IMR-90 (cell line): ENCODE measurements at regions not wholly inside any gene's neighbourhood (a gene's known extent, or its start where the extent isn't known, plus 50 kb on each side); places are given as distances from the start of the nearest gene placed in this dataset.

Experiments used
- BHLHE40 ChIP-seq: fragments of 150-350 bp; IDR thresholded peaks from 2 replicates; pipeline ENCODE4 v1.6.1; 2016; ENCODE audit warnings: mild to moderate bottlenecking, low read depth, low read length
- CEBPB ChIP-seq: IDR thresholded peaks from 2 replicates; pipeline ENCODE4 v1.6.1; 2012; ENCODE audit warnings: low read depth, low read length, improper control_type of control experiment
- CHD1 ChIP-seq: IDR thresholded peaks from 2 replicates; pipeline ENCODE4 v1.6.1; 2012; ENCODE audit warnings: low read depth, low read length, improper control_type of control experiment
- CTCF ChIP-seq: conservative IDR thresholded peaks from 2 replicates; pipeline ENCODE4 v1.5.1; 2012; ENCODE audit warnings: mild to moderate bottlenecking, low read depth, low read length, improper control_type of control experiment
- FOS ChIP-seq: fragments of 150-350 bp; IDR thresholded peaks from 2 replicates; pipeline ENCODE4 v1.6.1; 2016; ENCODE audit warnings: low read depth, low read length
- MAFK ChIP-seq: IDR thresholded peaks from 2 replicates; pipeline ENCODE4 v1.6.1; 2012; ENCODE audit warnings: low read depth, low read length, improper control_type of control experiment
- MAZ ChIP-seq: IDR thresholded peaks from 2 replicates; pipeline ENCODE4 v1.6.1; 2012; ENCODE audit warnings: low read depth, mild to moderate bottlenecking, low read length, improper control_type of control experiment, moderate library complexity, borderline replicate concordance
- MXI1 ChIP-seq: IDR thresholded peaks from 2 replicates; pipeline ENCODE4 v1.6.1; 2012; ENCODE audit warnings: low read depth, mild to moderate bottlenecking, low read length, moderate library complexity, borderline replicate concordance
- POLR2A ChIP-seq: IDR thresholded peaks from 2 replicates; pipeline ENCODE4 v1.6.1; 2012; ENCODE audit warnings: mild to moderate bottlenecking, low read depth, low read length
- RAD21 ChIP-seq: IDR thresholded peaks from 2 replicates; pipeline ENCODE4 v1.6.1; 2012; ENCODE audit warnings: low read length, improper control_type of control experiment
- RCOR1 ChIP-seq: IDR thresholded peaks from 2 replicates; pipeline ENCODE4 v1.6.1; 2012; ENCODE audit warnings: mild to moderate bottlenecking, low read length, improper control_type of control experiment; ENCODE audit not compliant: insufficient replicate concordance
- RFX5 ChIP-seq: IDR thresholded peaks from 2 replicates; pipeline ENCODE4 v1.8.0; 2012; ENCODE audit warnings: low read depth, mild to moderate bottlenecking, low read length, moderate library complexity
- SMC3 ChIP-seq: fragments of 150-350 bp; IDR thresholded peaks from 2 replicates; pipeline ENCODE4 v1.6.1; 2016; ENCODE audit warnings: low read depth, mild to moderate bottlenecking, antibody characterized with exemption, low read length, moderate library complexity
- TF ChIP-seq, protein P1 (sequence below): fragments of 150-350 bp; IDR thresholded peaks from 2 replicates; pipeline ENCODE4 v1.6.1; 2017; ENCODE audit warnings: mild to moderate bottlenecking, antibody characterized with exemption, low read length, low read depth

- TF ChIP-seq CTCF (no peak), BHLHE40 (no peak), RAD21 (no peak), MXI1 (no peak), MAFK (no peak), CHD1 (no peak), POLR2A (no peak), FOS (no peak), RFX5 (no peak), CEBPB (no peak), SMC3 (no peak), MAZ (no peak), RCOR1 (no peak)
- TF ChIP-seq, protein P1, sequence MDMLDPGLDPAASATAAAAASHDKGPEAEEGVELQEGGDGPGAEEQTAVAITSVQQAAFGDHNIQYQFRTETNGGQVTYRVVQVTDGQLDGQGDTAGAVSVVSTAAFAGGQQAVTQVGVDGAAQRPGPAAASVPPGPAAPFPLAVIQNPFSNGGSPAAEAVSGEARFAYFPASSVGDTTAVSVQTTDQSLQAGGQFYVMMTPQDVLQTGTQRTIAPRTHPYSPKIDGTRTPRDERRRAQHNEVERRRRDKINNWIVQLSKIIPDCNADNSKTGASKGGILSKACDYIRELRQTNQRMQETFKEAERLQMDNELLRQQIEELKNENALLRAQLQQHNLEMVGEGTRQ: no peak
Observed at GRCh38 chr16:80362816-80363215, 178.0 kb upstream of the DYNLRB2 start.
